ENCODE measurements at regions not wholly inside any gene's neighbourhood (a gene's known extent, or its start where the extent isn't known, plus 50 kb on each side); places are given as distances from the start of the nearest gene placed in this dataset.
A peak's percentile ranks its signal among the peaks of the same experiment; 100 is the strongest.

DNA sequence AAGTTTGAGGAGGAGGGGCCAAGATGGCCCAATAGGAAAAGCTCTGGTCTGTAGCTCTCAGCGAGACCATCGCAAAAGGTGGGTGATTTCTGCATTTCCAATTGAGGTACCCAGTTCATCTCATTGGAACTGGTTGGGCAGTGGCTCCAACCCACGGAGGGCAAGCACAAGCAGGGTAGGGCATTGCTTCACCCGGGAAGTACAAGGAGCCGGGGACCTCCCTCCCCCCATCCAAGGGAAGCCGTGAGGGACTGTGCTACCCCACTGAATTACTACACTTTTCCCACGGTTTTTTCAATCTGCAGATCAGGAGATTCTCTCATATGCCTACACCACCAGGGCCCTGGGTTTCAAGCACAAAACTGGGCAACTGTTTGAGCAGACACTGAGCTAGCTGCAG, 58.0 kb upstream of the EFCAB3 start:
- H3K9me3 ChIP-seq (ENCODE audit: low read depth) = no peaks in the 10 kb centered on the region
- TF ChIP-seq, protein P1, sequence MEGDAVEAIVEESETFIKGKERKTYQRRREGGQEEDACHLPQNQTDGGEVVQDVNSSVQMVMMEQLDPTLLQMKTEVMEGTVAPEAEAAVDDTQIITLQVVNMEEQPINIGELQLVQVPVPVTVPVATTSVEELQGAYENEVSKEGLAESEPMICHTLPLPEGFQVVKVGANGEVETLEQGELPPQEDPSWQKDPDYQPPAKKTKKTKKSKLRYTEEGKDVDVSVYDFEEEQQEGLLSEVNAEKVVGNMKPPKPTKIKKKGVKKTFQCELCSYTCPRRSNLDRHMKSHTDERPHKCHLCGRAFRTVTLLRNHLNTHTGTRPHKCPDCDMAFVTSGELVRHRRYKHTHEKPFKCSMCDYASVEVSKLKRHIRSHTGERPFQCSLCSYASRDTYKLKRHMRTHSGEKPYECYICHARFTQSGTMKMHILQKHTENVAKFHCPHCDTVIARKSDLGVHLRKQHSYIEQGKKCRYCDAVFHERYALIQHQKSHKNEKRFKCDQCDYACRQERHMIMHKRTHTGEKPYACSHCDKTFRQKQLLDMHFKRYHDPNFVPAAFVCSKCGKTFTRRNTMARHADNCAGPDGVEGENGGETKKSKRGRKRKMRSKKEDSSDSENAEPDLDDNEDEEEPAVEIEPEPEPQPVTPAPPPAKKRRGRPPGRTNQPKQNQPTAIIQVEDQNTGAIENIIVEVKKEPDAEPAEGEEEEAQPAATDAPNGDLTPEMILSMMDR (IDR thresholded peaks at IDR 0.05; ENCODE audit: low read depth, low read length) = no peak
- H3K27me3 ChIP-seq = peaks cover 15% of the 10 kb centered on the region
- no peak for DNase-seq (ENCODE audit: low read depth in 1 of 2, low spot score in 1 of 2)
- H3K4me1 ChIP-seq (ENCODE audit: low read depth) = no peaks in the 10 kb centered on the region
- H3K27ac ChIP-seq = no peak overlapping the region
- no peaks in the 10 kb centered on the region for H3K36me3 ChIP-seq
- no peak overlapping the region for H3K4me3 ChIP-seq

DNA sequence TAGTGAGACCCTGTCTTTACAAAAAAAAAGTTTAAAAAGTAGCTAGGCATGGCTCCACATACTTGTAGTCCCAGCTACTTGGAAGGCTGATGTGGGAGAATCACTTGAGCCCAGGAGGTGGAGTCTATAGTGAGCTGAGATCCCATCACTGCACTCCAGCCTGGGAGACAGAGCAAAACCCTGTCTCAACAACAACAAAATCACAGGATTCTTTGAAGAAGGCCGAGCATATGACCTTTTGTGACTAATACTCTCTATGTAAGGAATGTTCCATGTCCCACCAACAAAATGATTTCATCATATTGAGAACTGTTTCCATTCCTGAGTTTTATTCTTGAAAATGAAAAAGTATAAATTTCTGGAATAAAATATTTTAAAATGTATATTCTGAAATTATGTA, 58.9 kb upstream of the EFCAB3 start:
- peak in 1 of 2 donors; percentile 43 for DNase-seq (ENCODE audit: low read depth in 1 of 2, low spot score in 1 of 2)
- Histone ChIP-seq H3K9me3 (ENCODE audit: low read depth) (no peaks in the 10 kb centered on the region), H3K27ac (no peak overlapping the region), H3K27me3 (peaks cover 15% of the 10 kb centered on the region), H3K4me3 (no peak overlapping the region), H3K4me1 (ENCODE audit: low read depth) (no peaks in the 10 kb centered on the region), H3K36me3 (no peaks in the 10 kb centered on the region)
- TF ChIP-seq, protein P1 (IDR thresholded peaks at IDR 0.05; ENCODE audit: low read depth, low read length) = no peak

DNA sequence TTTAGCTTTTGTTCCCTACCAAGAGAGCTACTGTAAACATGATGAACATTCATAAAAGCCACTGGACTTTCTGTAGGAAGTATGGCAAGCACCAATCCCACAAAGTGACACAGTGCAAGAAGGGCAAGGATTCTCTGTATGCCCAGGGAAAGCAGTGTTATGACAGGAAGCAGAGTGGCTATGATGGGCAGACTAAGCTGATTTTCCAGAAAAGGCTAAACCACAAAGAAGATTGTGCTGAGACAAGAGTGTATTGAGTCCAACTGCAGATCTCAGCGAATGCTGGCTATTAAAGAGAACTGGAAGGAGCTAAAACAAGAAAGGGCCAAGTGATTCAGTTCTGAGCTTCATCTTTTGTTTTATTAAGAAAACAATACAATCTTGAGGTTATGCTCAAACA, 60.5 kb upstream of the EFCAB3 start:
- TF ChIP-seq, protein P1 (IDR thresholded peaks at IDR 0.05; ENCODE audit: low read depth, low read length) = no peak
- Histone ChIP-seq H3K27me3 (peaks cover 15% of the 10 kb centered on the region), H3K9me3 (ENCODE audit: low read depth) (no peaks in the 10 kb centered on the region), H3K4me3 (no peak overlapping the region), H3K27ac (no peak overlapping the region), H3K36me3 (no peaks in the 10 kb centered on the region), H3K4me1 (ENCODE audit: low read depth) (no peaks in the 10 kb centered on the region)
- DNase-seq (ENCODE audit: low read depth in 1 of 2, low spot score in 1 of 2) = no peak

DNA sequence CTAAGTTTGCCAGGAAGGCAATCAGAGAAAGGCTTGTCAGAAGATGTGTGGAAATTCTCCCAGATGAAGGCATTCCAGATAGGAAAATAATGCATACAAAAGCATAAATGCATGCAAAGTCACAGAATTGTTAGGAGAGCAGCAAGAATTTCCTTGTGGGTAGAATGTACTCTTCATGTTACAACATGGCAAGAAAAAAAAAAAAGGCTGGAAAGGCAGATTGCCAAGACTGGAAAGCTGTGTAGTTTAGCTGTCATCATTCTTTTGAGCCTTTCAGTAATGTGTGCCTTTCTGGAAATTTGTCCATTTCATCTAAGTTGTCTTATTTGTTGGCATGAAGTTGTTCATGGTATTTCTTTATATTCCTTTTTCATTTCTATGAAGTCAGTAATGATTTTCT, 71.0 kb upstream of the EFCAB3 start:
- H3K9me3 ChIP-seq (ENCODE audit: low read depth) = no peaks in the 10 kb centered on the region
- H3K27me3 ChIP-seq = peaks cover 7% of the 10 kb centered on the region
- peaks cover 4% of the 10 kb centered on the region for H3K4me1 ChIP-seq (ENCODE audit: low read depth)
- no peak overlapping the region for H3K27ac ChIP-seq
- peak in 1 of 2 donors; percentile 3 for DNase-seq (ENCODE audit: low read depth in 1 of 2, low spot score in 1 of 2)
- no peak overlapping the region for H3K4me3 ChIP-seq
- no peaks in the 10 kb centered on the region for H3K36me3 ChIP-seq
- TF ChIP-seq, protein P1 (IDR thresholded peaks at IDR 0.05; ENCODE audit: low read depth, low read length) = no peak

DNA sequence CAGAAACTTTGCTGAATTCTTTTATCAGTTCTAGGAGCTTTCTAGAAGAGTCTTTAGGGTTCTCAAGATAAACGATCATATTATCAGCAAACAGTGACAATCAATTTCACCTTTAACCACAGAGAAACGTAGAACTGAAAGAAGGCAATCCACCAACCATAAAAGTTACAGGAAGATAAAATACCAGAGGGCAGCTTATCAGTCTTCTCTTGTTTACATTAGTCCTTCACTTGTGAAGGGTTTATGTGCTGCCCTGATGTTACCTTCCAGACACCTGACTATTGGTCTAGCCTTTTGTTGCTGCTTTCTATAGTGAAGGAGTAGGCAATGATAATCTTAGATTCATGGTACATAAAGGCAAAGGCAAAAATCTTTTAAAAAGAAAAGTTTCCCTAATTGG, 73.2 kb upstream of the EFCAB3 start:
- Histone ChIP-seq H3K27ac (no peak overlapping the region), H3K9me3 (ENCODE audit: low read depth) (no peaks in the 10 kb centered on the region), H3K27me3 (peaks cover 7% of the 10 kb centered on the region), H3K4me1 (ENCODE audit: low read depth) (peaks cover 4% of the 10 kb centered on the region), H3K36me3 (no peaks in the 10 kb centered on the region), H3K4me3 (no peak overlapping the region)
- DNase-seq (ENCODE audit: low read depth in 1 of 2, low spot score in 1 of 2) = no peak
- TF ChIP-seq, protein P1 (IDR thresholded peaks at IDR 0.05; ENCODE audit: low read depth, low read length) = no peak

DNA sequence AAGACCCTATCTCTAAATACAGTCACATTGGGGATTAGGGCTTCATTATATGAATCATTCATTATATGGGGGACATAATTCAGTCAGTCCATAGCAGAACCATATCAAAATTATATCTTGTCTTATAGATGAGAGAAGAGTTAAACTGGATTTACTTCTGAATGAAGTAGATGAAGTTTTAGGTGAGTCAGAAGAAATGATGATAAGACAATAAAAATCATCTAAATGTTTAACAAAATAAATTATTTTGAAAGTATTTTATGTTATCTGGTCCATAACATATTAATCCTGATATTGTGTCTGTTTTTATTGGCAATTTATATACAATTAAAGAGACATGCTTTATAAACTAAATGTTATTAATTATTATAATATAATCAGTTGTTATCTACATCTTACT, 76.9 kb upstream of the EFCAB3 start:
- Histone ChIP-seq H3K4me1 (ENCODE audit: low read depth) (peaks cover 4% of the 10 kb centered on the region), H3K4me3 (no peak overlapping the region), H3K27ac (no peak overlapping the region), H3K9me3 (ENCODE audit: low read depth) (no peaks in the 10 kb centered on the region), H3K36me3 (no peaks in the 10 kb centered on the region), H3K27me3 (no peaks in the 10 kb centered on the region)
- TF ChIP-seq, protein P1 (IDR thresholded peaks at IDR 0.05; ENCODE audit: low read depth, low read length) = no peak
- DNase-seq (ENCODE audit: low read depth in 1 of 2, low spot score in 1 of 2) = no peak

All from cardiac muscle cell (in vitro differentiated cells and primary cell).